GM21737 (cell line): ENCODE measurements at regions not wholly inside any gene's neighbourhood (a gene's known extent, or its start where the extent isn't known, plus 50 kb on each side); places are given as distances from the start of the nearest gene placed in this dataset.

ENCODE experiments used
- ATAC-seq: cut with Tn5 transposase; IDR thresholded peaks from one replicate; pipeline ENCODE4 v1.9.1; 2021; ENCODE audit warnings: mild to moderate bottlenecking, moderate library complexity; ENCODE audit not compliant: unreplicated experiment

GRCh38 chr5:73375191-73375545 lies 73.4 kb downstream of the FOXD1 start:
- no peak for ATAC-seq

- no peak for ATAC-seq
Measured at GRCh38 chr5:73374520-73375190, 73.9 kb downstream of the FOXD1 start.

- no peak for ATAC-seq
Measured at GRCh38 chr5:73373814-73374510, 74.6 kb downstream of the FOXD1 start.

- no peak for ATAC-seq
Measured at GRCh38 chr5:73370640-73371583, 77.7 kb downstream of the FOXD1 start.

- no peak for ATAC-seq
Measured at GRCh38 chr5:73370095-73370494, 78.5 kb downstream of the FOXD1 start.

GRCh38 chr5:73369278-73369677 lies 79.3 kb downstream of the FOXD1 start:
- ATAC-seq, result no peak

GRCh38 chr5:73367650-73368049 lies 80.9 kb downstream of the FOXD1 start:
- no peak for ATAC-seq

GRCh38 chr5:73365990-73366667 lies 82.4 kb downstream of the FOXD1 start:
- no peak for ATAC-seq

- ATAC-seq, result no peak
Measured at GRCh38 chr5:73365301-73365853, 83.2 kb downstream of the FOXD1 start.

GRCh38 chr5:73363911-73364730 lies 84.5 kb downstream of the FOXD1 start:
- ATAC-seq, result no peak

- ATAC-seq, result no peak
Measured at GRCh38 chr5:73359395-73359794, 89.2 kb downstream of the FOXD1 start.

GRCh38 chr5:73358366-73358765 lies 90.2 kb downstream of the FOXD1 start:
- ATAC-seq, result no peak

- no peak for ATAC-seq
Measured at GRCh38 chr5:73357576-73357975, 91.0 kb downstream of the FOXD1 start.

GRCh38 chr5:73355108-73355507 lies 93.5 kb downstream of the FOXD1 start:
- ATAC-seq, result no peak

- ATAC-seq, result no peak
Measured at GRCh38 chr5:73354406-73354805, 94.2 kb downstream of the FOXD1 start.

GRCh38 chr5:73352649-73353230 lies 95.8 kb downstream of the FOXD1 start:
- ATAC-seq, result no peak

GRCh38 chr5:73352243-73352642 lies 96.3 kb downstream of the FOXD1 start:
- no peak for ATAC-seq

- ATAC-seq, result no peak
Measured at GRCh38 chr5:73351593-73351992, 97.0 kb downstream of the FOXD1 start.

- no peak for ATAC-seq
Measured at GRCh38 chr5:73346878-73347408, 101.6 kb downstream of the FOXD1 start.
